ENCODE measurements at regions not wholly inside any gene's neighbourhood (a gene's known extent, or its start where the extent isn't known, plus 50 kb on each side); places are given as distances from the start of the nearest gene placed in this dataset.

DNA sequence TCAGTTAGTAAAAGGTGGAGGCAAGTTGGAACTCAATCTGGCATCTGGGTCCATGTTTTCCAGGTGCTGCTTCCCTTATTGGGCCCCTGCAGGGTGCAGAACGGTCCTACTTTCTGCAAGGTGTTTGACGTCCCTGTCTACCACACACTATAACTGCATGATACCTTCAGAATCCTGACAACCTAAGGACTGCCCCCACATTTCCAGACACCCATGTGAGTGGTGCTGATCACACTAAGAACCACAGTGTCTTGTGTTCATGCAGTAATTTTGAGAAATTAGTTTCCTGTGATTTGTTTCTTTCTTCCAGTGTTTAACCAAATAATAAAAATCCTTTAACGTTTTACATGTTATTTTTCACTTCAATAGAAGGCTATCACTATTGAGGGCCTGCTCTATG is 121.1 kb upstream of the MDM1 start:
- TF ChIP-seq, protein P1, sequence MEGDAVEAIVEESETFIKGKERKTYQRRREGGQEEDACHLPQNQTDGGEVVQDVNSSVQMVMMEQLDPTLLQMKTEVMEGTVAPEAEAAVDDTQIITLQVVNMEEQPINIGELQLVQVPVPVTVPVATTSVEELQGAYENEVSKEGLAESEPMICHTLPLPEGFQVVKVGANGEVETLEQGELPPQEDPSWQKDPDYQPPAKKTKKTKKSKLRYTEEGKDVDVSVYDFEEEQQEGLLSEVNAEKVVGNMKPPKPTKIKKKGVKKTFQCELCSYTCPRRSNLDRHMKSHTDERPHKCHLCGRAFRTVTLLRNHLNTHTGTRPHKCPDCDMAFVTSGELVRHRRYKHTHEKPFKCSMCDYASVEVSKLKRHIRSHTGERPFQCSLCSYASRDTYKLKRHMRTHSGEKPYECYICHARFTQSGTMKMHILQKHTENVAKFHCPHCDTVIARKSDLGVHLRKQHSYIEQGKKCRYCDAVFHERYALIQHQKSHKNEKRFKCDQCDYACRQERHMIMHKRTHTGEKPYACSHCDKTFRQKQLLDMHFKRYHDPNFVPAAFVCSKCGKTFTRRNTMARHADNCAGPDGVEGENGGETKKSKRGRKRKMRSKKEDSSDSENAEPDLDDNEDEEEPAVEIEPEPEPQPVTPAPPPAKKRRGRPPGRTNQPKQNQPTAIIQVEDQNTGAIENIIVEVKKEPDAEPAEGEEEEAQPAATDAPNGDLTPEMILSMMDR (IDR thresholded peaks at IDR 0.05) = no peak
- no peak for TF ChIP-seq POLR2A (IDR thresholded peaks at IDR 0.05)
